ENCODE measurements at regions not wholly inside any gene's neighbourhood (a gene's known extent, or its start where the extent isn't known, plus 50 kb on each side); places are given as distances from the start of the nearest gene placed in this dataset.
"Not testable (repeated sequence)": the region's sequence is repeated elsewhere in the genome, so short reads cannot be mapped to it uniquely, and the experiment has no call there.

- H3K4me1 Mint-ChIP-seq; H3K4me3 Mint-ChIP-seq; H3K27me3 Mint-ChIP-seq; H3K36me3 ChIP-seq (ENCODE audit: insufficient read depth, low read length); H3K4me1 ChIP-seq (ENCODE audit: insufficient read depth, low read length); POLR2A ChIA-PET; H3K27ac ChIP-seq (ENCODE audit: low read depth, low read length); H3K36me3 Mint-ChIP-seq; DNase-seq; CTCF ChIA-PET; H3K27me3 ChIP-seq (ENCODE audit: insufficient read depth, low read length, poor library complexity, severe bottlenecking); H3K27ac Mint-ChIP-seq; H3K9me3 ChIP-seq (ENCODE audit: low read length); H3K4me3 ChIP-seq (ENCODE audit: low read length): not testable (repeated sequence)
- peaks cover 18 to 45% (median 43%) of the 10 kb centered on the region in 5 donors for H3K9me3 Mint-ChIP-seq
Measured at GRCh38 chr4:49510238-49510637, 524.2 kb downstream of the CWH43 start.

- H3K4me1 ChIP-seq (ENCODE audit: insufficient read depth, low read length); H3K9me3 ChIP-seq (ENCODE audit: low read length); H3K27ac Mint-ChIP-seq; H3K27ac ChIP-seq (ENCODE audit: low read depth, low read length); H3K4me1 Mint-ChIP-seq; H3K4me3 Mint-ChIP-seq; H3K27me3 Mint-ChIP-seq; H3K36me3 Mint-ChIP-seq; H3K36me3 ChIP-seq (ENCODE audit: insufficient read depth, low read length); CTCF ChIA-PET; H3K4me3 ChIP-seq (ENCODE audit: low read length); DNase-seq; H3K27me3 ChIP-seq (ENCODE audit: insufficient read depth, low read length, poor library complexity, severe bottlenecking); POLR2A ChIA-PET: not testable (repeated sequence)
- peaks cover 23 to 56% (median 54%) of the 10 kb centered on the region in 5 donors for H3K9me3 Mint-ChIP-seq
Measured at GRCh38 chr4:49511353-49511752, 525.3 kb downstream of the CWH43 start.

GRCh38 chr4:49511881-49512491 lies 525.9 kb downstream of the CWH43 start:
- H3K4me1 ChIP-seq (ENCODE audit: insufficient read depth, low read length); H3K27ac ChIP-seq (ENCODE audit: low read depth, low read length); H3K36me3 ChIP-seq (ENCODE audit: insufficient read depth, low read length); CTCF ChIA-PET; H3K4me3 Mint-ChIP-seq; DNase-seq; H3K36me3 Mint-ChIP-seq; H3K4me3 ChIP-seq (ENCODE audit: low read length); H3K4me1 Mint-ChIP-seq; H3K27me3 ChIP-seq (ENCODE audit: insufficient read depth, low read length, poor library complexity, severe bottlenecking); H3K27ac Mint-ChIP-seq; H3K27me3 Mint-ChIP-seq; POLR2A ChIA-PET; H3K9me3 ChIP-seq (ENCODE audit: low read length): not testable (repeated sequence)
- peaks cover 23 to 60% (median 59%) of the 10 kb centered on the region in 5 donors for H3K9me3 Mint-ChIP-seq

- CTCF ChIA-PET; H3K27ac ChIP-seq (ENCODE audit: low read depth, low read length); H3K4me3 ChIP-seq (ENCODE audit: low read length); H3K4me1 ChIP-seq (ENCODE audit: insufficient read depth, low read length); H3K36me3 Mint-ChIP-seq; H3K36me3 ChIP-seq (ENCODE audit: insufficient read depth, low read length); H3K27me3 ChIP-seq (ENCODE audit: insufficient read depth, low read length, poor library complexity, severe bottlenecking); H3K27me3 Mint-ChIP-seq; H3K27ac Mint-ChIP-seq; POLR2A ChIA-PET; H3K9me3 ChIP-seq (ENCODE audit: low read length); H3K4me1 Mint-ChIP-seq; H3K4me3 Mint-ChIP-seq: not testable (repeated sequence)
- peak in 2 of 5 donors; percentile 27 to 56 for DNase-seq
- peaks cover 23 to 60% (median 59%) of the 10 kb centered on the region in 5 donors for H3K9me3 Mint-ChIP-seq
Measured at GRCh38 chr4:49512641-49513545, 526.8 kb downstream of the CWH43 start.

GRCh38 chr4:49513546-49514115 lies 527.6 kb downstream of the CWH43 start:
- H3K36me3 Mint-ChIP-seq; H3K9me3 ChIP-seq (ENCODE audit: low read length); H3K4me1 ChIP-seq (ENCODE audit: insufficient read depth, low read length); H3K27me3 Mint-ChIP-seq; CTCF ChIA-PET; H3K27ac ChIP-seq (ENCODE audit: low read depth, low read length); H3K4me1 Mint-ChIP-seq; H3K36me3 ChIP-seq (ENCODE audit: insufficient read depth, low read length); H3K27ac Mint-ChIP-seq; H3K27me3 ChIP-seq (ENCODE audit: insufficient read depth, low read length, poor library complexity, severe bottlenecking); POLR2A ChIA-PET; DNase-seq; H3K4me3 ChIP-seq (ENCODE audit: low read length); H3K4me3 Mint-ChIP-seq: not testable (repeated sequence)
- H3K9me3 Mint-ChIP-seq, result peaks cover 23 to 60% (median 59%) of the 10 kb centered on the region in 5 donors

GRCh38 chr4:49514171-49514699 lies 528.2 kb downstream of the CWH43 start:
- CTCF ChIA-PET; H3K4me3 Mint-ChIP-seq; H3K4me3 ChIP-seq (ENCODE audit: low read length); H3K4me1 ChIP-seq (ENCODE audit: insufficient read depth, low read length); H3K4me1 Mint-ChIP-seq; H3K36me3 ChIP-seq (ENCODE audit: insufficient read depth, low read length); POLR2A ChIA-PET; H3K27ac ChIP-seq (ENCODE audit: low read depth, low read length); H3K9me3 ChIP-seq (ENCODE audit: low read length); H3K27me3 Mint-ChIP-seq; H3K27me3 ChIP-seq (ENCODE audit: insufficient read depth, low read length, poor library complexity, severe bottlenecking); H3K27ac Mint-ChIP-seq; H3K36me3 Mint-ChIP-seq: not testable (repeated sequence)
- peaks cover 23 to 60% (median 59%) of the 10 kb centered on the region in 5 donors for H3K9me3 Mint-ChIP-seq
- DNase-seq, result peak in 1 of 5 donors; percentile 52

- H3K27ac ChIP-seq (ENCODE audit: low read depth, low read length); H3K27me3 Mint-ChIP-seq; H3K36me3 Mint-ChIP-seq; DNase-seq; H3K27ac Mint-ChIP-seq; H3K4me3 ChIP-seq (ENCODE audit: low read length); H3K4me1 Mint-ChIP-seq; H3K4me3 Mint-ChIP-seq; H3K27me3 ChIP-seq (ENCODE audit: insufficient read depth, low read length, poor library complexity, severe bottlenecking); H3K4me1 ChIP-seq (ENCODE audit: insufficient read depth, low read length); H3K36me3 ChIP-seq (ENCODE audit: insufficient read depth, low read length); POLR2A ChIA-PET; CTCF ChIA-PET; H3K9me3 ChIP-seq (ENCODE audit: low read length): not testable (repeated sequence)
- peaks cover 23 to 60% (median 59%) of the 10 kb centered on the region in 5 donors for H3K9me3 Mint-ChIP-seq
Measured at GRCh38 chr4:49514841-49515240, 528.8 kb downstream of the CWH43 start.

- H3K27me3 ChIP-seq (ENCODE audit: insufficient read depth, low read length, poor library complexity, severe bottlenecking); DNase-seq; POLR2A ChIA-PET; H3K36me3 ChIP-seq (ENCODE audit: insufficient read depth, low read length); H3K4me3 Mint-ChIP-seq; H3K27ac Mint-ChIP-seq; H3K27me3 Mint-ChIP-seq; H3K4me1 ChIP-seq (ENCODE audit: insufficient read depth, low read length); CTCF ChIA-PET; H3K36me3 Mint-ChIP-seq; H3K4me3 ChIP-seq (ENCODE audit: low read length); H3K4me1 Mint-ChIP-seq; H3K27ac ChIP-seq (ENCODE audit: low read depth, low read length); H3K9me3 ChIP-seq (ENCODE audit: low read length): not testable (repeated sequence)
- H3K9me3 Mint-ChIP-seq, result peaks cover 22 to 58% (median 57%) of the 10 kb centered on the region in 5 donors
Measured at GRCh38 chr4:49515241-49515640, 529.2 kb downstream of the CWH43 start.
